ENCODE measurements at regions not wholly inside any gene's neighbourhood (a gene's known extent, or its start where the extent isn't known, plus 50 kb on each side); places are given as distances from the start of the nearest gene placed in this dataset.

- Mint-ChIP-seq H3K36me3 (ENCODE audit: low read depth) (no peaks in the 10 kb centered on the region), H3K4me1 (no peaks in the 10 kb centered on the region), H3K27ac (no peak overlapping the region), H3K9me3 (no peaks in the 10 kb centered on the region), H3K4me3 (no peak overlapping the region), H3K27me3 (no peaks in the 10 kb centered on the region)
- intact Hi-C loops (cut with micrococcal nuclease): no loop called here
- DNase-seq: no peak
These were observed 107.6 kb upstream of the PLCXD3 start for GRCh38 chr5:41617843-41618515.

GRCh38 chr5:41610386-41610785 lies 100.0 kb upstream of the PLCXD3 start:
- DNase-seq: no peak
- Mint-ChIP-seq H3K27me3 (no peaks in the 10 kb centered on the region), H3K27ac (no peak overlapping the region), H3K9me3 (no peaks in the 10 kb centered on the region), H3K36me3 (ENCODE audit: low read depth) (no peaks in the 10 kb centered on the region), H3K4me1 (no peaks in the 10 kb centered on the region), H3K4me3 (no peak overlapping the region)
- intact Hi-C loops (cut with micrococcal nuclease): no loop called here

- intact Hi-C loops (cut with micrococcal nuclease): no loop called here
- Mint-ChIP-seq H3K27me3 (no peaks in the 10 kb centered on the region), H3K27ac (no peak overlapping the region), H3K36me3 (ENCODE audit: low read depth) (no peaks in the 10 kb centered on the region), H3K4me1 (no peaks in the 10 kb centered on the region), H3K9me3 (no peaks in the 10 kb centered on the region), H3K4me3 (no peak overlapping the region)
- DNase-seq: no peak
These were observed 90.3 kb upstream of the PLCXD3 start for GRCh38 chr5:41600731-41601130.

GRCh38 chr5:41598011-41598410 lies 87.6 kb upstream of the PLCXD3 start:
- H3K4me1 Mint-ChIP-seq: no peaks in the 10 kb centered on the region
- intact Hi-C loops (cut with micrococcal nuclease): no loop called here
- H3K27ac Mint-ChIP-seq: no peak overlapping the region
- H3K36me3 Mint-ChIP-seq (ENCODE audit: low read depth): no peaks in the 10 kb centered on the region
- H3K4me3 Mint-ChIP-seq: no peak overlapping the region
- no peaks in the 10 kb centered on the region for H3K27me3 Mint-ChIP-seq
- DNase-seq: no peak
- H3K9me3 Mint-ChIP-seq: no peaks in the 10 kb centered on the region

GRCh38 chr5:41587668-41588067 lies 77.3 kb upstream of the PLCXD3 start:
- no peak for DNase-seq
- H3K9me3 Mint-ChIP-seq: no peaks in the 10 kb centered on the region
- intact Hi-C loops (cut with micrococcal nuclease): no loop called here
- no peaks in the 10 kb centered on the region for H3K36me3 Mint-ChIP-seq (ENCODE audit: low read depth)
- H3K4me3 Mint-ChIP-seq: no peak overlapping the region
- H3K4me1 Mint-ChIP-seq: no peaks in the 10 kb centered on the region
- H3K27me3 Mint-ChIP-seq: no peaks in the 10 kb centered on the region
- H3K27ac Mint-ChIP-seq: no peak overlapping the region

- H3K27ac Mint-ChIP-seq: no peak overlapping the region
- H3K27me3 Mint-ChIP-seq: no peaks in the 10 kb centered on the region
- no peak for DNase-seq
- H3K4me3 Mint-ChIP-seq: no peak overlapping the region
- intact Hi-C loops (cut with micrococcal nuclease): no loop called here
- peaks cover 4% of the 10 kb centered on the region for H3K9me3 Mint-ChIP-seq
- no peaks in the 10 kb centered on the region for H3K36me3 Mint-ChIP-seq (ENCODE audit: low read depth)
- no peaks in the 10 kb centered on the region for H3K4me1 Mint-ChIP-seq
These were observed 64.8 kb upstream of the PLCXD3 start for GRCh38 chr5:41575110-41575779.

GRCh38 chr5:41574391-41574790 lies 64.0 kb upstream of the PLCXD3 start:
- Mint-ChIP-seq H3K4me1 (no peaks in the 10 kb centered on the region), H3K4me3 (no peak overlapping the region), H3K36me3 (ENCODE audit: low read depth) (no peaks in the 10 kb centered on the region), H3K27ac (no peak overlapping the region), H3K9me3 (peaks cover 4% of the 10 kb centered on the region), H3K27me3 (no peaks in the 10 kb centered on the region)
- intact Hi-C loops (cut with micrococcal nuclease): no loop called here
- DNase-seq: no peak

Data from activated CD4-positive, alpha-beta T cell treated with anti-CD3 and anti-CD28 coated beads, Interleukin-2, amount 10 ng/mL, durations not matched to agents 24 days and 14 days (primary cell).